ENCODE measurements at regions not wholly inside any gene's neighbourhood (a gene's known extent, or its start where the extent isn't known, plus 50 kb on each side); places are given as distances from the start of the nearest gene placed in this dataset.

- DNase-seq (ENCODE audit: low read depth in 4 of 4, low spot score in 2 of 4): no peak
Observed at GRCh38 chr1:198929961-198930599, 291.2 kb downstream of the PTPRC start.

GRCh38 chr1:198932351-198932991, 293.6 kb downstream of the PTPRC start:
- no peak for DNase-seq (ENCODE audit: low read depth in 4 of 4, low spot score in 2 of 4)

GRCh38 chr1:198933515-198934222, 294.8 kb downstream of the PTPRC start:
- DNase-seq (ENCODE audit: low read depth in 4 of 4, low spot score in 2 of 4): no peak

GRCh38 chr1:198934426-198934825, 295.6 kb downstream of the PTPRC start:
- no peak for DNase-seq (ENCODE audit: low read depth in 4 of 4, low spot score in 2 of 4)

GRCh38 chr1:198934901-198935305, 296.1 kb downstream of the PTPRC start:
- DNase-seq (ENCODE audit: low read depth in 4 of 4, low spot score in 2 of 4): no peak

- peak in 2 of 4 donors; percentile 72 to 81 for DNase-seq (ENCODE audit: low read depth in 4 of 4, low spot score in 2 of 4)
Observed at GRCh38 chr1:198935306-198935921, 296.6 kb downstream of the PTPRC start.

- DNase-seq (ENCODE audit: low read depth in 4 of 4, low spot score in 2 of 4): no peak
Observed at GRCh38 chr1:198936371-198937083, 297.7 kb downstream of the PTPRC start.

GRCh38 chr1:198937231-198938031, 298.6 kb downstream of the PTPRC start:
- peak in 2 of 4 donors; percentile 70 to 72 for DNase-seq (ENCODE audit: low read depth in 4 of 4, low spot score in 2 of 4)

GRCh38 chr1:198939286-198939685, 300.4 kb downstream of the PTPRC start:
- no peak for DNase-seq (ENCODE audit: low read depth in 4 of 4, low spot score in 2 of 4)

- DNase-seq (ENCODE audit: low read depth in 4 of 4, low spot score in 2 of 4): no peak
Observed at GRCh38 chr1:198939956-198940355, 301.1 kb downstream of the PTPRC start.

- DNase-seq (ENCODE audit: low read depth in 4 of 4, low spot score in 2 of 4): no peak
Observed at GRCh38 chr1:198942466-198942865, 303.6 kb downstream of the PTPRC start.

- no peak for DNase-seq (ENCODE audit: low read depth in 4 of 4, low spot score in 2 of 4)
Observed at GRCh38 chr1:198943484-198944187, 304.8 kb downstream of the PTPRC start.

- DNase-seq (ENCODE audit: low read depth in 4 of 4, low spot score in 2 of 4): no peak
Observed at GRCh38 chr1:198947456-198947855, 308.6 kb downstream of the PTPRC start.

- DNase-seq (ENCODE audit: low read depth in 4 of 4, low spot score in 2 of 4): no peak
Observed at GRCh38 chr1:198948895-198949659, 310.2 kb downstream of the PTPRC start.

- DNase-seq (ENCODE audit: low read depth in 4 of 4, low spot score in 2 of 4): no peak
Observed at GRCh38 chr1:198950036-198950435, 311.2 kb downstream of the PTPRC start.

GRCh38 chr1:198955085-198955484, 316.2 kb downstream of the PTPRC start:
- no peak for DNase-seq (ENCODE audit: low read depth in 4 of 4, low spot score in 2 of 4)

- DNase-seq (ENCODE audit: low read depth in 4 of 4, low spot score in 2 of 4): no peak
Observed at GRCh38 chr1:198957044-198957443, 318.2 kb downstream of the PTPRC start.

GRCh38 chr1:198959032-198959431, 320.2 kb downstream of the PTPRC start:
- no peak for DNase-seq (ENCODE audit: low read depth in 4 of 4, low spot score in 2 of 4)

GRCh38 chr1:198959676-198960075, 320.8 kb downstream of the PTPRC start:
- no peak for DNase-seq (ENCODE audit: low read depth in 4 of 4, low spot score in 2 of 4)
